ENCODE measurements at regions not wholly inside any gene's neighbourhood (a gene's known extent, or its start where the extent isn't known, plus 50 kb on each side); places are given as distances from the start of the nearest gene placed in this dataset.

GRCh38 chr2:15749460-15750432 is 158.1 kb downstream of the DDX1 start:
- TF ChIP-seq CTCF (IDR thresholded peaks at IDR 0.05): no peak
- no peak for TF ChIP-seq POLR2A (IDR thresholded peaks at IDR 0.05)

All from right lobe of liver (tissue), 4 donors.